ENCODE measurements at regions not wholly inside any gene's neighbourhood (a gene's known extent, or its start where the extent isn't known, plus 50 kb on each side); places are given as distances from the start of the nearest gene placed in this dataset.

GRCh38 chr5:173670791-173671120 is 54.3 kb upstream of the BOD1 start:
- intact Hi-C loops (cut with DNase I), result no loop called here

GRCh38 chr5:173671121-173671949 is 54.9 kb upstream of the BOD1 start:
- DNase-seq (peak in 2 of 6 donors; percentile 65), FAIRE-seq (no peak), ATAC-seq (peak; percentile 12 to 62 (median 44))
- 87 to 89% methylated on average over 16 of the region's 16 CpGs for WGBS, 2 donors
- Histone ChIP-seq H3K4me3 (no peak overlapping the region), H3K36me3 (no peaks in the 10 kb centered on the region), H3K27me3 (no peaks in the 10 kb centered on the region), H3K4me1 (peaks cover 0 to 6% (median 0%) of the 10 kb centered on the region in 3 donors), H3K9me3 (no peaks in the 10 kb centered on the region), H3K27ac (no peak overlapping the region)
- intact Hi-C loops (cut with DNase I), result no loop called here
- TF ChIP-seq, protein P1, sequence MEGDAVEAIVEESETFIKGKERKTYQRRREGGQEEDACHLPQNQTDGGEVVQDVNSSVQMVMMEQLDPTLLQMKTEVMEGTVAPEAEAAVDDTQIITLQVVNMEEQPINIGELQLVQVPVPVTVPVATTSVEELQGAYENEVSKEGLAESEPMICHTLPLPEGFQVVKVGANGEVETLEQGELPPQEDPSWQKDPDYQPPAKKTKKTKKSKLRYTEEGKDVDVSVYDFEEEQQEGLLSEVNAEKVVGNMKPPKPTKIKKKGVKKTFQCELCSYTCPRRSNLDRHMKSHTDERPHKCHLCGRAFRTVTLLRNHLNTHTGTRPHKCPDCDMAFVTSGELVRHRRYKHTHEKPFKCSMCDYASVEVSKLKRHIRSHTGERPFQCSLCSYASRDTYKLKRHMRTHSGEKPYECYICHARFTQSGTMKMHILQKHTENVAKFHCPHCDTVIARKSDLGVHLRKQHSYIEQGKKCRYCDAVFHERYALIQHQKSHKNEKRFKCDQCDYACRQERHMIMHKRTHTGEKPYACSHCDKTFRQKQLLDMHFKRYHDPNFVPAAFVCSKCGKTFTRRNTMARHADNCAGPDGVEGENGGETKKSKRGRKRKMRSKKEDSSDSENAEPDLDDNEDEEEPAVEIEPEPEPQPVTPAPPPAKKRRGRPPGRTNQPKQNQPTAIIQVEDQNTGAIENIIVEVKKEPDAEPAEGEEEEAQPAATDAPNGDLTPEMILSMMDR (IDR thresholded peaks at IDR 0.05), result no peak

More at GRCh38 chr5:173670791-173671120, 54.3 kb upstream of the BOD1 start:
- no peak overlapping the region for H3K4me3 ChIP-seq
- FAIRE-seq (no peak), ATAC-seq (peak in 2 of 4 donors; percentile 4 to 15), DNase-seq (no peak)
- no peak overlapping the region for H3K27ac ChIP-seq
- TF ChIP-seq, protein P1 (IDR thresholded peaks at IDR 0.05), result no peak
- no peaks in the 10 kb centered on the region for H3K36me3 ChIP-seq
- H3K9me3 ChIP-seq, result no peaks in the 10 kb centered on the region
- peaks cover 0 to 6% (median 0%) of the 10 kb centered on the region in 3 donors for H3K4me1 ChIP-seq
- H3K27me3 ChIP-seq, result no peaks in the 10 kb centered on the region
- 80 to 86% methylated on average over 12 of the region's 12 CpGs for WGBS, 2 donors

DNA sequence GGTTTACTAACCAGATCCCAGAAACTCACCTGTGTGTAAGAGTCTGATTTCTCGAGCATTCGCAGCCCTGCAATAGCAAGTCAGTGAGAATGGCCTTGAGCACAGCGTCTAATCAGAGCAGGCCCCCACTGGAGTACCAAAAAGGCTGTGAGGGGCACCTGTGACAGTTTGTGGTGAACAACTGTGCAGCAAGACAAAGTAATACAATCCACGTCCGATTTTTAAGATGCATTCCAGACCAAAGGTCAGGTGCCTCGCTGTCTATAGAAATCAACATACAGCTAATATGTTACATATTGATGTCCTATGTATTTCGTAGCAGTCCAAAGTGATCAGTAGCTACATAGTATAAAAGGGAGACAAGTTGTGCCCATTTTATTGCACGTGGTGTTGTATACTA is 55.7 kb upstream of the BOD1 start:
- intact Hi-C loops (cut with DNase I), result no loop called here
- TF ChIP-seq, protein P1 (IDR thresholded peaks at IDR 0.05), result no peak
- Histone ChIP-seq H3K27me3 (no peaks in the 10 kb centered on the region), H3K4me1 (peaks cover 0 to 6% (median 0%) of the 10 kb centered on the region in 3 donors), H3K36me3 (no peaks in the 10 kb centered on the region), H3K9me3 (no peaks in the 10 kb centered on the region), H3K4me3 (no peak overlapping the region), H3K27ac (no peak overlapping the region)
- no peak for ATAC-seq
- FAIRE-seq, result no peak
- DNase-seq, result no peak
- 77 to 83% methylated on average over 8 of the region's 8 CpGs for WGBS, 2 donors

DNA sequence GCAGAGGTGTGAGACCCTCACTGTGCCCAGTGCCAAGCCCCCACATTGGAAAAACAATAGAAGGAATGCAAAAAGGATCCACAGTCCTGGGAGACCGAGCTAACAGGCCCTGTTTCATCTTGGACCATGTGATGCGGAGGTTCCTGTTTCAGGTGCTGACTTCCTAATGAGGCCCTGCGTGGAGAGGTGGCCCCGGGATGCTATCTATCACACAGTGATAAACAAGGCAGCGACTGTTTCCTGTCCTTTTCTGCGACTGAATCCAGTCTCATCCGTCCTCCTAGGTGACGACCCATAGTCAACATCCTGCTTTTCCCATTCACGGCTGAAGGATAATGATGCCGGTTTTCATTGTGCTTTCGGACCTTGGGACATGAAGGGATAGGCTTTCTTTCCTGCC is 56.4 kb upstream of the BOD1 start:
- intact Hi-C loops (cut with DNase I), result no loop called here
- no peak overlapping the region for H3K4me3 ChIP-seq
- H3K36me3 ChIP-seq, result no peaks in the 10 kb centered on the region
- TF ChIP-seq, protein P1 (IDR thresholded peaks at IDR 0.05), result no peak
- DNase-seq (no peak), ATAC-seq (peak in 1 of 4 donors; percentile 6), FAIRE-seq (no peak)
- peaks cover 0 to 6% (median 0%) of the 10 kb centered on the region in 3 donors for H3K4me1 ChIP-seq
- H3K27ac ChIP-seq, result peak overlapping the region in 2 of 4 donors; percentile 27 to 34
- whole genome bisulfite sequencing, 2 donors, result 63 to 67% methylated on average over 11 of the region's 11 CpGs
- no peaks in the 10 kb centered on the region for H3K9me3 ChIP-seq
- no peaks in the 10 kb centered on the region for H3K27me3 ChIP-seq
